ENCODE measurements at regions not wholly inside any gene's neighbourhood (a gene's known extent, or its start where the extent isn't known, plus 50 kb on each side); places are given as distances from the start of the nearest gene placed in this dataset.

- DNase-seq: no peak
These were observed 52.4 kb upstream of the WDR26 start for GRCh38 chr1:224486801-224487583.

- no peak for DNase-seq
These were observed 54.4 kb upstream of the WDR26 start for GRCh38 chr1:224488806-224489499.

GRCh38 chr1:224489534-224490365 lies 55.2 kb upstream of the WDR26 start:
- no peak for DNase-seq

GRCh38 chr1:224490549-224491537 lies 56.2 kb upstream of the WDR26 start:
- no peak for DNase-seq

- no peak for DNase-seq
These were observed 57.4 kb upstream of the WDR26 start for GRCh38 chr1:224492015-224492414.

- no peak for DNase-seq
These were observed 58.0 kb upstream of the WDR26 start for GRCh38 chr1:224492632-224493031.

GRCh38 chr1:224493269-224493668 lies 58.7 kb upstream of the WDR26 start:
- no peak for DNase-seq

- DNase-seq: no peak
These were observed 59.7 kb upstream of the WDR26 start for GRCh38 chr1:224494343-224494742.

- no peak for DNase-seq
These were observed 61.3 kb upstream of the WDR26 start for GRCh38 chr1:224495866-224496265.

GRCh38 chr1:224496826-224497225 lies 62.2 kb upstream of the WDR26 start:
- DNase-seq: no peak

GRCh38 chr1:224497714-224498573 lies 63.3 kb upstream of the WDR26 start:
- DNase-seq: peak; percentile 76 to 79

- DNase-seq: peak; percentile 22 to 31
These were observed 64.1 kb upstream of the WDR26 start for GRCh38 chr1:224498574-224499170.

- no peak for DNase-seq
These were observed 64.6 kb upstream of the WDR26 start for GRCh38 chr1:224499204-224499603.

- no peak for DNase-seq
These were observed 66.2 kb upstream of the WDR26 start for GRCh38 chr1:224500796-224501195.

- DNase-seq: no peak
These were observed 67.2 kb upstream of the WDR26 start for GRCh38 chr1:224501836-224502235.

- no peak for DNase-seq
These were observed 68.0 kb upstream of the WDR26 start for GRCh38 chr1:224502459-224503160.

GRCh38 chr1:224503161-224504118 lies 68.8 kb upstream of the WDR26 start:
- no peak for DNase-seq

GRCh38 chr1:224504297-224505041 lies 69.9 kb upstream of the WDR26 start:
- DNase-seq: no peak

All from activated CD4-positive, alpha-beta T cell treated with anti-CD3 and anti-CD28 coated beads, Interleukin-2, amount 50 U/mL, for 48 hours (primary cell).